Cardiac muscle cell (in vitro differentiated cells and primary cell): ENCODE measurements at regions not wholly inside any gene's neighbourhood (a gene's known extent, or its start where the extent isn't known, plus 50 kb on each side); places are given as distances from the start of the nearest gene placed in this dataset.

Source experiments
- DNase-seq, 2 donors: peaks; one replicate each; pipeline versions ENCODE4 v3.0.0 to v3.0.0-alpha.2; 2010 to 2017; ENCODE audit warnings: low read depth in 1 of 2, low spot score in 1 of 2
- H3K27ac ChIP-seq: fragments of 200-600 bp; sonication (generic); 2 replicates; pipeline ENCODE4 v1.5.1; 2016
- H3K27me3 ChIP-seq: fragments of 200-600 bp; sonication (generic); 2 replicates; pipeline ENCODE4 v1.6.0; 2016; ENCODE audit warnings: control low read depth
- H3K36me3 ChIP-seq: fragments of 200-600 bp; sonication (generic); 2 replicates; pipeline ENCODE4 v1.5.1; 2016; ENCODE audit warnings: control low read depth
- H3K4me1 ChIP-seq: fragments of 200-600 bp; sonication (generic); 2 replicates; pipeline ENCODE4 v1.8.1; 2017; ENCODE audit warnings: low read depth, mild to moderate bottlenecking, mixed run types
- H3K4me3 ChIP-seq: fragments of 200-600 bp; sonication (generic); 2 replicates; pipeline ENCODE4 v1.5.1; 2016; ENCODE audit warnings: mild to moderate bottlenecking
- H3K9me3 ChIP-seq: fragments of 200-600 bp; sonication (generic); 2 replicates; pipeline ENCODE4 v1.5.1; 2017; ENCODE audit warnings: low read depth, mild to moderate bottlenecking, control low read depth
- TF ChIP-seq, protein P1 (sequence below): IDR thresholded peaks from 2 replicates; pipeline ENCODE4 v1.5.1; 2012; ENCODE audit warnings: low read depth, mild to moderate bottlenecking, low read length

DNA sequence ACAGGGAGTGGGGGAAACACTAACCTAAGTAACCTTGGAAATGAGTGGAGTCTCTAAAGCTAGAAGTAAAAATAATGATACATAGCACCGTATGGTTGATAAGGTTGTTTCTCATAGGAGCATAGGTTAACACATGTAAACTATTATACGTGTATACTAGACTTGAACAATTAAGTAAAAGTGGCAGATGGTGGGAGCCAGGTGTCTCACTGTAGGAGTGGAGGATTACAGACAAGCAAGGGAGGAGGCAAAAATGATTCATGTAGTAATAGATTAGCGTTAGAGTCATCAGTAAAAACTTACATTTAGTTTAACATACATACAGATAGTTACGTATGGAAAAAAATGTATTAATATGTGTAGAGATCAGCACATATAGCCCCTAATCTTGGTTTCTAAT lies 138.4 kb upstream of the DSCAM start:
- TF ChIP-seq, protein P1, sequence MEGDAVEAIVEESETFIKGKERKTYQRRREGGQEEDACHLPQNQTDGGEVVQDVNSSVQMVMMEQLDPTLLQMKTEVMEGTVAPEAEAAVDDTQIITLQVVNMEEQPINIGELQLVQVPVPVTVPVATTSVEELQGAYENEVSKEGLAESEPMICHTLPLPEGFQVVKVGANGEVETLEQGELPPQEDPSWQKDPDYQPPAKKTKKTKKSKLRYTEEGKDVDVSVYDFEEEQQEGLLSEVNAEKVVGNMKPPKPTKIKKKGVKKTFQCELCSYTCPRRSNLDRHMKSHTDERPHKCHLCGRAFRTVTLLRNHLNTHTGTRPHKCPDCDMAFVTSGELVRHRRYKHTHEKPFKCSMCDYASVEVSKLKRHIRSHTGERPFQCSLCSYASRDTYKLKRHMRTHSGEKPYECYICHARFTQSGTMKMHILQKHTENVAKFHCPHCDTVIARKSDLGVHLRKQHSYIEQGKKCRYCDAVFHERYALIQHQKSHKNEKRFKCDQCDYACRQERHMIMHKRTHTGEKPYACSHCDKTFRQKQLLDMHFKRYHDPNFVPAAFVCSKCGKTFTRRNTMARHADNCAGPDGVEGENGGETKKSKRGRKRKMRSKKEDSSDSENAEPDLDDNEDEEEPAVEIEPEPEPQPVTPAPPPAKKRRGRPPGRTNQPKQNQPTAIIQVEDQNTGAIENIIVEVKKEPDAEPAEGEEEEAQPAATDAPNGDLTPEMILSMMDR: no peak
- H3K4me3 ChIP-seq: no peak overlapping the region
- H3K36me3 ChIP-seq: no peaks in the 10 kb centered on the region

DNA sequence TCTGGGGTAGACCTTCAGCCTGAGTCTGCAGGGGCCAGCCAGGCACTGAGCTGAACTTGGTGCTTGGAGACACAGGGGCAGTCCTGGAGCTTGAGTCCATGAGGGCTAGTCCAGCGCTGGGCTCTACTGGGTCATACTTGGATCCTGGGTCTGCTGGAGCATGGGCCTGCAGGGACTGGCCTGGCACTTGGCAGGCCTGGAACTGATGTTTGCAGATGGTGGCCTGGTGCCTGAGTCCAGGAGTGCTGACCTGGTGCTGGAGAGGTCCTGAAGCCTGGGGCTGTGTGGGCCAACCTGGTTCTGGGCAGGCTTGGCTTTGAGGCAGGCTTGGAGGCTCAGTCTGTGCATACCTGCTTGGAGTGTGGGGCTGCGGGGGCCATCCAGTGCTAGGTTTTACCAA lies 143.4 kb upstream of the DSCAM start:
- Histone ChIP-seq H3K4me1 (no peaks in the 10 kb centered on the region), H3K36me3 (no peaks in the 10 kb centered on the region), H3K27me3 (no peaks in the 10 kb centered on the region), H3K4me3 (no peak overlapping the region), H3K9me3 (no peaks in the 10 kb centered on the region), H3K27ac (no peak overlapping the region)
- TF ChIP-seq, protein P1: no peak
- no peak for DNase-seq

More for the DNA sequence above, 138.4 kb upstream of the DSCAM start:
- no peaks in the 10 kb centered on the region for H3K4me1 ChIP-seq
- H3K27me3 ChIP-seq: no peaks in the 10 kb centered on the region
- DNase-seq: no peak
- H3K9me3 ChIP-seq: no peaks in the 10 kb centered on the region
- no peak overlapping the region for H3K27ac ChIP-seq

DNA sequence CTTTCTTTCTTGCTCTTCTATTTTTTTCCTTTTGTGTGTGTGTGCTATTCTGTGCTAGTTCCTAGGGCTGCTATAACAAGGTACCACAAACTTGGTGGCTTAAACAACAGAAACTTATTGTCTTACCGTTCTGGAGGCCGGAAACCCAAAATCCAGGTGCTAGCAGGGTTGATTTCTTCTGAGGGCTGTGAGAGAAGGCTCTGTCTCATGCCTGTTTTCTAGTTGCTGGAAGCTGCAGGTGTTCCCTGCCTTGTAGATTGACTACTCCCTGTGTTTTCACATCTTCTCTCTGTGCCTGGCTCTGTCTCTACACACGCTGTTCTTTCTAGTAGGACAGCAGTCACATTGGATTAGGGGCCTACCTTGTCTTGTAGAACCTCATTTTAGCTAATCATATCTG lies 150.9 kb upstream of the DSCAM start:
- no peaks in the 10 kb centered on the region for H3K4me1 ChIP-seq
- no peak overlapping the region for H3K4me3 ChIP-seq
- DNase-seq: no peak
- no peaks in the 10 kb centered on the region for H3K27me3 ChIP-seq
- H3K36me3 ChIP-seq: no peaks in the 10 kb centered on the region
- TF ChIP-seq, protein P1: no peak
- no peaks in the 10 kb centered on the region for H3K9me3 ChIP-seq
- no peak overlapping the region for H3K27ac ChIP-seq

DNA sequence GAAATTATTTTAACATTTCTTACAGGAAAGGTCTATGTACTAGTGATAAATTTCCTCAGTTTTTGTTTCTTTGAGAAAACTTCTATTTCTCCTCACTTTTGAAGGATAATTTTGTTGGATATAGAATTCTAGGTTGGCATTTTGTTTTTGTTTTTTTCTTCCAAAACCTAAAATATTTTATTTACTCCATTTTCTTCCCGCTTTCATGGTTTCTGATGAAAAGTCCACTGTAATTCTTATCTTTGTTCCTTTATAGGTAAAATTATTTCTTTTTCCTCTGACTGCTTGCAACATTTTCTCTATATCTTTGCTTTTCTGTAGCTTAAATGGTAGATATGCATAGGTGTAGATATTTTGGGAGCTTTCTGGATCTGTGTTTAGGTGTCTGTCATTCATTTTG lies 153.9 kb upstream of the DSCAM start:
- no peak overlapping the region for H3K27ac ChIP-seq
- H3K36me3 ChIP-seq: no peaks in the 10 kb centered on the region
- no peaks in the 10 kb centered on the region for H3K27me3 ChIP-seq
- H3K4me3 ChIP-seq: no peak overlapping the region
- H3K9me3 ChIP-seq: no peaks in the 10 kb centered on the region
- TF ChIP-seq, protein P1: no peak
- no peak for DNase-seq
- H3K4me1 ChIP-seq: no peaks in the 10 kb centered on the region

DNA sequence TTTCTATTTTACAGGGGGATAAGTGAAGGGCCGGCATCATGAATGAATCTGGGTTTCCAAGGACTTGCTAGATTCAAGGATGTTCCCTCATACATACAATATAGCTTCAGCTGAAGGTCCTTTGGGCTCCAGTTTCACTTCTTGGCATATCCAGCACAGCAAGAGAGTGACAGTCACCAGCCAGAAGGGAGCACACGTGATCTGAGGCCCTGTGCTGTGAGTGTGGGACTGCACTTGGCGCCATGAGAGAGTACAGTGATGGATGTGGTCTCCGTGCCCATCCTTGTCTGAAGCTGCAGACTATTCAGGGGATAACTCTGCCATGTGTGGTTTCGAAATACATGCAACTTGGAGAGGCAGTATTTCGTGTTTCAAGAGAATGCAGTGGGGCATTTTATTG lies 159.7 kb upstream of the DSCAM start:
- H3K27ac ChIP-seq: no peak overlapping the region
- no peaks in the 10 kb centered on the region for H3K36me3 ChIP-seq
- no peak overlapping the region for H3K4me3 ChIP-seq
- DNase-seq: no peak
- TF ChIP-seq, protein P1: no peak
- no peaks in the 10 kb centered on the region for H3K9me3 ChIP-seq
- H3K4me1 ChIP-seq: no peaks in the 10 kb centered on the region
- H3K27me3 ChIP-seq: no peaks in the 10 kb centered on the region

DNA sequence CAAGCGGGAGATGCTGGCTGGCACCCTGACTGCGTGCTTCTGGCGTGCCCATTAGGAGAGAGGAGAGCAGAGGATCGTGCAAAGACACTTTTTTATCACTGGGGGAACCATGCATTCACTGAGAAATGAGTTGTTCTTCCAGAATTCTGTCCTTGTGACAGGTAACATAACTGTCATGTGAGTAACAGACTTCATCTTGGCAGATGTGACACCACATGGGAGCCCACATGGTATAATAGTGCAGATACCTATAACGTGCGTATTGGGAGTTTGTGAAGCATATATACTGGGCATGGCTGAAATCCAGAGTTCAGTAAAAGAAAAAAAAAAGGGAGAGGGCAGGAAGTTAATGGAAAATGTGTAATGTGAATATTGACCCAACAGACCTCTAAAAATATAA lies 159.6 kb upstream of the BACE2 start:
- H3K4me1 ChIP-seq: no peaks in the 10 kb centered on the region
- H3K36me3 ChIP-seq: no peaks in the 10 kb centered on the region
- H3K27me3 ChIP-seq: no peaks in the 10 kb centered on the region
- no peak overlapping the region for H3K4me3 ChIP-seq
- no peak overlapping the region for H3K27ac ChIP-seq
- no peaks in the 10 kb centered on the region for H3K9me3 ChIP-seq
- TF ChIP-seq, protein P1: no peak
- no peak for DNase-seq
